ENCODE measurements at regions not wholly inside any gene's neighbourhood (a gene's known extent, or its start where the extent isn't known, plus 50 kb on each side); places are given as distances from the start of the nearest gene placed in this dataset.
"Not testable (repeated sequence)": the region's sequence is repeated elsewhere in the genome, so short reads cannot be mapped to it uniquely, and the experiment has no call there.

- DNase-seq, result no peak
Measured at GRCh38 chr18:40186677-40187076, 1768.4 kb upstream of the PIK3C3 start.

DNA sequence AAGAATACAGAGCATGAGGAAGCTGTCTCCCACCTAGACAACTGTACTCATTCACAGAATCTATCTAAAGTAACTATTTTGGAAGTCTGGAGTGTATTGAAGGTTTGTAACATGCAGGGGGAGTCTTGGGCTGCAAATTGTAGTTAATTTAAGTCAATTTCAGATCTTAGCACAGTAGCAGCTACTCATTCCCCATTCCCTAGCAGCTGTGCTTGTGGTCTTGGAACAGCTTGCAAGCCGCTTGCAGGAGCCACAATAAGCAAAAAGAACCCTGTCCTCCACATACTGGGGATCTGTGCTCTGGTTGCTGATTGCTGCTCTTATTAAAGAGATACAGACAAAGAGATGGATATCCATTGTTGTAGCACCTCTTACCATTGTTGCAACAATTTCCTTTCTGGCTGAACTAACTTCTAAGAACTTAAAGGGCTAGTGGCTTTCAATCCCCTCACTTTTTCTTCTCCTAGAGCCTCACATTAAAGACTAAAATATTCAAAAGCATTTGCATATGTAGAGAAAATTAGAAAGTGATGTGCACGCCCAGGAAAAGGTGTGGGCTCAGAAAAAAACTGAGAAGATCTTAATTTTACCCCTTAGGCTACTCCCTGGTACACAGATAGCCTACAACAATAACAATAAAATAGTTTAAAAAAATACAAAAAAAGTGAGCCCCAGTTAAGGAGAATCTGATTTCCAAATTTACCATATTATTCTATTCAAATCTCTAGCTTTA is 1775.1 kb upstream of the PIK3C3 start:
- DNase-seq, result no peak

DNA sequence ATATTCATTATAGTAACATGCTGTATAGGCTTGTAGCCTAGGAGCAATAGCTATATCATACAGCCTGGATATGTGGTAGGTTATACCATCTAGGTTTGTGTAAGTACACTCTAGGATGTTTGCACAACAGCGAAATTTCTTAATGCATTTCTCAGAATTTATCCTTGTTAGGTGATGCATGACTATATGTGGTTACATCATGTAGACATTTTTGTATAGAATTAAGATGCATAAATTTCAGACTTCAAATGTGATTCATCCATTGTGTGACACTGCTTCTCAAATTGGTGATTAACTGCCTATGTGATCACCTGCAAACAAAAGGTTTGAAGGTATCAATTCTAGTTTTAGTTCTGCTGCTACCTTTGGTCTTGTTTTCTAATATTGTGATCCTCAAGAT is 1787.0 kb upstream of the PIK3C3 start:
- DNase-seq, result no peak

DNA sequence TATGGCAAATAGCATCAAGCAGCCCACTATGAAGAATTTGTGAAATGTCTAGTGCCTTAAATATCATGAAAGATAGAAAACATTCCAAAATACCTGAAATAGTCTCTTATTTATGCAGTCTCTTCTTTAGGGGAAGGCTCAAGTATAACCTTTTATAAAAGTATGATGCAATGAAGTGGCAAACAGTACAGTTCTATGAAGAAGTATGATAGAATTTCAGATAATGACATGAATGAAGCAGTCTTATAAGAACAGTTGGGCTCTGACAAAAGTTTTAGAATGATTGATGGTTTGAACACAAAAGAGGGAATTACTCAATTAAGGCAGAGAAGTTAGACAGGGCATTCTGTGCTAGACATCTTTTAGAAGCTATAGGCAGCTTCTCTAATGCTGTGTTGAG is 1791.8 kb upstream of the PIK3C3 start:
- peak; percentile 37 for DNase-seq

GRCh38 chr18:40160361-40160760 is 1794.7 kb upstream of the PIK3C3 start:
- DNase-seq, result no peak

DNA sequence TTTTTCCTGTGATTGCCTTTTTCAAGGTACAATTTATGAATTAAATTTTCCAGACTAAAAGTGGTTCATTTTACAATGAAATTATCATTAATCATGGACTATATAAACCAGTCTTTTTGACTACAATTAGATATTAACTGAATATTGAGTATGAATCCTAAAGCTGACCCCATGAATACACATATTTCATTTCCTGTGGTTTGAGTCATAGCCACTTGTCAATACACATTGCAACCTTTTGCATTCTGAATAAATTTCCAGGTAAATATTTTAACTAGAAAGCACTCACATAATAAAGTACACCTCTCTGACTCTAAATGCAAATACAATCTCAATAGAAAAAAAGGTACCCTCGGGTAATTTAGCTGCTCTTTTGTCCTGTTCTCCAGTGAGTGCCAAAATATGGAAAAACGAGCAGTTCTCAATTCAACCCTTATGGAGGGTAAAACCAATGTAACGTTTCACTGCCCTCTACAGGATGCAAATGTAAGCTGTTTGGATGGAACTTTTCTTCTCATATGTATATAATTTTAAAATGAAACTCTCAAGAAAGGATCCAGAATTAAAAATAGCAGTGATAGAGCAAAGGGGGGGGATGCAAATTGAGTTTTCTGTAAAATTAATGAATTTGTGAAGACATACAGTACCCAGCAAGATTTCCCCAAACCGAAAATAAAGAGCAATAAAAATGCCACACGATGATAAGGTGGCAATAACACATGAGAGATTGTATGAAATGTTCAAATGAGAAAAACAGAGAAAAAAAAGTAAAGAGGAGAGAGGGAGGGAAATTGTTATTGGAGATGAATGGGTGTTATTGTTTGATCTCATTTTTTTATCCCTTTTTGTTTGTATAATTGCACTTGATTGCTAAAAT is 1795.7 kb upstream of the PIK3C3 start:
- DNase-seq, result peak; percentile 39

DNA sequence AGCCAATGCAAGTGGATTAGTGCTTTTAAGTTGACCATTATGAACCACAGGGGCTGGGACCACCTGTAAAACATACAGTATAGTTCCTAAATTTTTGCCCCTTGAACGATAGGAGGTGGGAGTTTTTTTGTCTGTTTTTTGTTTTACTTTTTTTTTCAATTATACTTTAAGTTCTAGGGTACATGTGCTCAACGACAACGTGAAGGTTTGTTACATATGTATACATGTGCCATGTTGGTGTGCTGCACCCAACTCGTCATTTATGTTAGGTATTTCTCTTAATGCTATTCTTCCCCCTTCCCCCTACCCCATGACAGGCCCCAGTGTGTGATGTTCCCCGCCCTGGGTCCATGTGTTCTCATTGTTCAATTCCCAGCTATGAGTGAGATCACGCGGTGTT is 1797.9 kb upstream of the PIK3C3 start:
- no peak for DNase-seq

DNA sequence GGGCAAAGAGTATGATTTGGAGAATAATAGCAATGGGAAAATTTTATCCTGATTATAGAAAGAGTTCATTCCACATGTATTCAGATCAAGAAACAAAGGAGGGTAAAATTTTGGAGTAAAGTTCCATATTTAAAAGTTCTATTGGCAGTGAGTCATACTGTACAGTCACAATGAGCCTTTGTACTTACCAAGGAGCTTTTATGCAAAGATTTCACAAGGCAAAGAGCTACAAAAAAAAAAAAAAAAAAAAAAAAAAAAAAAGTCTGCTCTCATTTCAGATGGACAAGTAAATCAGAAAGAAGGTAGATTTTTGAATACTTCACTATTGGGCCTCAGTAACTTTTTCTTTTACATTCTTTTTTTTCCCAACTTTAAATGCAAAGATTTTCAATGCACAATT is 1802.2 kb upstream of the PIK3C3 start:
- no peak for DNase-seq

GRCh38 chr18:40148960-40149359 is 1806.1 kb upstream of the PIK3C3 start:
- DNase-seq, result no peak

GRCh38 chr18:40133253-40133652 is 1821.8 kb upstream of the PIK3C3 start:
- DNase-seq, result no peak

DNA sequence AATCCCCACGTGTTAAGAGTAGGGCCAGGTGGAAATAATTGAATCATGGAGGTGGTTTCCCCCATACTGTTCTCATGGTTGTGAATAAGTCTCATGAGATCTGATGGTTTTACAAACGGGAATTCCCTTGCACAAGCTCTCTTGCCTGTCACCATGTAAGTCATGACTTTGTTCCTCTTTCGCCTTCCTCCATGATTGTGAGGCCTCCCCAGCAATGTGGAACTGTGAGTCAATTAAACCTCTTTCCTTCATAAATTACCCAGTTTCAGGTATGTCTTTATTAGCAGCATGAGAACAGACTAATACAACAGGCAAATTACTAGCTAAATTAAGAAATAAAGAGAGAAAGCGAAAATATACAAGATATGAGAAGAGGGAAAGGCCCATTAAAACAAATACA is 1822.6 kb upstream of the PIK3C3 start:
- not testable (repeated sequence) for DNase-seq

GRCh38 chr18:40124107-40124506 is 1830.9 kb upstream of the PIK3C3 start:
- DNase-seq, result peak; percentile 67

GRCh38 chr18:40120796-40121391 is 1834.1 kb upstream of the PIK3C3 start:
- DNase-seq, result no peak

GRCh38 chr18:40120356-40120755 is 1834.7 kb upstream of the PIK3C3 start:
- DNase-seq, result no peak

DNA sequence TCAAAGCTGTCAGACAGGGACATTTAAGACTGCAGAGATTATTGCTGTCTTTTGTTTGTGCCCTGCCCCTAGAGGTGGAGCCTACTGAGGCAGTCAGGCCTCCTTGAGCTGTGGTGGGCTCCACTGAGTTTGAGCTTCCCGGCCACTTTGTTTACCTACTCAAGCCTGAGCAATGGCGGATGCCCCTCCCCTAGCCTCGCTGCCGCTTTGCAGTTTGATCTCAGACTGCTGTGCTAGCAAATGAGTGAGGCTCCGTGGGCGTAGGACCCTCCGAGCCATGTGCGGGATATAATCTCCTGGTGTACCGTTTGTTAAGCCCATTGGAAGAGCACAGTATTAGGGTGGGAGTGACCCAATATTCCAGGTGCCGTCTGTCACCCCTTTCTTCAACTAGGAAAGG is 1835.5 kb upstream of the PIK3C3 start:
- not testable (repeated sequence) for DNase-seq

GRCh38 chr18:40110455-40110854 is 1844.6 kb upstream of the PIK3C3 start:
- DNase-seq, result no peak

DNA sequence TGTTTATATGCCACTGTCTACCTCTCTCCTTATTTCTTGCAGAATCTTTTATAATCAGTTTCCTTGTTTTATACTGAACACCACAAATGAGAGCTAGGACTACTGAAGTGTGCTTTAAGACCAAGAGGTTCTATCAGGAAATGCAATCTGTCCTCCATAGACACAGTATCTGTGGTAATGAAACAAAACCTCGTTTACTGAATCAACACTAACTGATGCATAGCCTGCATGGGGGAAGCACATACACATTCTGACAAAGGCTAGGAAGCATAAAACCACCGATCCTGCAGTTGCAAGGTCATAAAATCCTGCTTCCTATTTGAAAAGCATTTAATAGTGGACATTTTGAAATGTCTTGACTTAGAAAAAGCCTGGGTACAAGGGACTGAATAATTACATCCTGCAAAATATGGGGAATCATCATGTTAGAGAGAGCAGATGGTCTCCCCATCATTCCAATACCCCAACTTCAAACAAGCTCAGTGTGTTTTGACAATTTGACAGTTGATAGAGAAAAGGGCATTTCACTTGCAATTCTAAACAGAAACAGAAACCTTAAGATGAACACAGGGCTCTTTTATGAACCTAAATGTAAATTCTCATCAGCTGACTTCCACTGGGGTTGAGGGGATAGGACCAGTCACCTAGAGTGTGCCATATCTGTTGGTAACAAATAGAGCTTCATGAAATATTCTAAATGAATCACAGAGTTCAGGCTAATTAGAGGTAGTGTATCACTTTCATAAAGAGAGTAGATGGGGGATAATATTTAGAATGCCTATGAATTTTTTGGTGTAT is 1845.6 kb upstream of the PIK3C3 start:
- no peak for DNase-seq

DNA sequence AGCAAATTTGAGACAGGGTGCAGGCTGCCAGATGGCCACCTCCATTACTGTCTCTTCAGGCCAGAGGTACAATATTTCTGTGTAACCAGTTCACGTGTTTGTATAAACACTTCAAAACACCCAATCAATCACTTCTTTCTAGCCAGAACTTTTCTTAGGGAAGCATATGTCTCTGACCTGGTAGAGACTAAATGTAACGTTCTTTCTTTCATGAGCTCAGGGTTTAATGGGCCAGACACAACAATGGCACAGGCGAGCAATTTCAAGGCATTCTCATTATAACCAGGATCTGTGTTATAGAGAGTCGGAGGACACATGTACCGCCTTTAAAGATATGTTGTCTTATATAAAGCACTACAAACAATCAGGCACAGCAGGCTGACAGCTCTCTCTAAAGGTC is 1846.4 kb upstream of the PIK3C3 start:
- no peak for DNase-seq

DNA sequence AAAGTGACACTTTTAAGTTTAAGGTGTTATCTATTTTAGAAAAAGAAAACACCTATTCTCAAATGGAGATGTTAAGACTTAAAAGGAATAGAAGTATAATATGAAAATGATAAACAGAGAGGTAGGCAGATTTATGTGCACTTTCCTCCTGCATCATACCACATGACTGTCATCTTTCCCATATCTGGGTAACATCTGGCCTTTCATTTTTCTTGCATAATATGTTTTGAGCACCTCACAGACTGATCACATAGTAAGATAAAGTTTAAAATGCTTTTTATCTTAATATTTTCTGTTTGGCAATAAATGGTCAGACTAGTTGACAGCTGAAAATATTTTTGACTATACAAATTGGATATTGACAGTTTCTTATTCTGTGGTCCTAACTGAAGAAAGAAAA is 1852.1 kb upstream of the PIK3C3 start:
- DNase-seq, result no peak

DNA sequence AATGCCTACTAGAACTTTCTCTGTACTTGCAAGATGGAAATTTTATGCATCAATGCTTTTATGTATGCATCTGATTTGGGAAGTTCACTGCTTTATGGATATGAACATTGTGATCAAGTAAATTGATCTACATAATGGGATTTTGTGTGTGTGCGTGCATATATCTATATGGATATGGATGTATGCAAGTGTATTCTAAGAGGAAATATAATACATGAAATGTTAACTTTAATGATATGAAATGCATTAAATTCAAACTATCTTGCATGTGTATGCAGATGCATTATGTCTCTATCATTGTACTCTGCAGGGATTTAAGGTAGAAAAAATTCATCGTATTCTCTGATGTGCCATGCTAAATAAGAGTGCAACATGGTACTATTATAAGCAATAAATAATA is 1855.4 kb upstream of the PIK3C3 start:
- DNase-seq, result no peak

- DNase-seq, result peak; percentile 44
Measured at GRCh38 chr18:40096675-40097074, 1858.4 kb upstream of the PIK3C3 start.

- DNase-seq, result peak; percentile 54
Measured at GRCh38 chr18:40094441-40094840, 1860.6 kb upstream of the PIK3C3 start.

GRCh38 chr18:40088130-40088529 is 1866.9 kb upstream of the PIK3C3 start:
- DNase-seq, result no peak
